Hepatocyte (in vitro differentiated cells): ENCODE measurements at regions not wholly inside any gene's neighbourhood (a gene's known extent, or its start where the extent isn't known, plus 50 kb on each side); places are given as distances from the start of the nearest gene placed in this dataset.

Source experiments
- DNase-seq: peaks from one replicate; pipeline ENCODE4 v3.0.0-alpha.2; 2016; ENCODE audit warnings: low spot score
- H2AFZ ChIP-seq: fragments of 200-600 bp; sonication (generic); 2 replicates; pipeline ENCODE4 v1.6.0; 2016; ENCODE audit warnings: antibody characterized with exemption, mild to moderate bottlenecking
- H3K27ac ChIP-seq: fragments of 200-600 bp; sonication (generic); 2 replicates; pipeline ENCODE4 v1.5.1; 2016; ENCODE audit warnings: mild to moderate bottlenecking
- H3K27me3 ChIP-seq: fragments of 200-600 bp; sonication (generic); 2 replicates; pipeline ENCODE4 v1.6.1; 2016
- H3K36me3 ChIP-seq: fragments of 200-600 bp; sonication (generic); replicated peaks from 2 replicates; pipeline ENCODE4 v1.5.1; 2016; ENCODE audit warnings: low read depth; ENCODE audit not compliant: insufficient read depth
- H3K4me1 ChIP-seq: fragments of 200-600 bp; sonication (generic); 2 replicates; pipeline ENCODE4 v1.5.1; 2016; ENCODE audit warnings: mild to moderate bottlenecking, moderate library complexity; ENCODE audit not compliant: insufficient read depth
- H3K4me2 ChIP-seq: fragments of 200-600 bp; sonication (generic); 2 replicates; pipeline ENCODE4 v1.6.0; 2016
- H3K4me3 ChIP-seq: fragments of 200-600 bp; sonication (generic); 2 replicates; pipeline ENCODE4 v1.5.1; 2016; ENCODE audit warnings: mild to moderate bottlenecking
- H3K79me2 ChIP-seq: fragments of 200-600 bp; sonication (generic); 2 replicates; pipeline ENCODE4 v1.6.0; 2017; ENCODE audit warnings: mild to moderate bottlenecking
- H3K9me2 ChIP-seq: fragments of 200-600 bp; sonication (generic); replicated peaks from 2 replicates; pipeline ENCODE4 v1.6.0; 2017; ENCODE audit warnings: mild to moderate bottlenecking; ENCODE audit not compliant: insufficient read depth
- H3K9me3 ChIP-seq: fragments of 200-600 bp; sonication (generic); 2 replicates; pipeline ENCODE4 v1.5.1; 2016; ENCODE audit warnings: low read depth, mild to moderate bottlenecking
- H4K20me1 ChIP-seq: fragments of 200-600 bp; sonication (generic); 2 replicates; pipeline ENCODE4 v1.6.0; 2016; ENCODE audit warnings: mild to moderate bottlenecking; ENCODE audit not compliant: insufficient read depth, poor library complexity, severe bottlenecking
- CTCF ChIP-seq: fragments of 200-600 bp; sonication (generic); IDR thresholded peaks from 2 replicates; pipeline ENCODE4 v1.5.1; 2016; ENCODE audit warnings: antibody characterized with exemption, mild to moderate bottlenecking; ENCODE audit not compliant: poor library complexity
- EZH2 ChIP-seq: fragments of 200-600 bp; sonication (generic); IDR thresholded peaks from 2 replicates; pipeline ENCODE4 v1.6.1; 2016; ENCODE audit warnings: antibody characterized with exemption, mild to moderate bottlenecking, borderline replicate concordance
- EZH2phosphoT487 ChIP-seq: fragments of 200-600 bp; sonication (generic); IDR thresholded peaks from one replicate; pipeline ENCODE4 v1.6.1; 2018; ENCODE audit warnings: antibody characterized with exemption, mild to moderate bottlenecking, low read depth, moderate library complexity; ENCODE audit not compliant: unreplicated experiment, severe bottlenecking
- WGBS: methylation state at CpG from one replicate; pipeline ENCODE4 v1.1.6; 2016; ENCODE audit warnings: low lambda C conversion rate; ENCODE audit errors: missing lambda C conversion rate; 5-methylcytosine and 5-hydroxymethylcytosine counted together

- H3K4me3 ChIP-seq = no peak overlapping the region
- no peaks in the 10 kb centered on the region for H3K27me3 ChIP-seq
- H3K4me2 ChIP-seq = no peak overlapping the region
- H3K36me3 ChIP-seq = no peaks in the 10 kb centered on the region
- 86% methylated on average over 2 of the region's 2 CpGs for WGBS
- H3K4me1 ChIP-seq = no peaks in the 10 kb centered on the region
- DNase-seq = no peak
- no peak overlapping the region for H2AFZ ChIP-seq
- H3K79me2 ChIP-seq = no peaks in the 10 kb centered on the region
- no peak for TF ChIP-seq EZH2
- TF ChIP-seq CTCF = no peak
- no peak for TF ChIP-seq EZH2phosphoT487
- no peaks in the 10 kb centered on the region for H3K9me2 ChIP-seq
- H3K9me3 ChIP-seq = no peaks in the 10 kb centered on the region
- no peak overlapping the region for H3K27ac ChIP-seq
- H4K20me1 ChIP-seq = no peaks in the 10 kb centered on the region
Measured at GRCh38 chr1:188991221-188991930, 1486.3 kb downstream of the BRINP3 start.

- WGBS = 61% methylated on average over 3 of the region's 3 CpGs
- TF ChIP-seq EZH2 (no peak), EZH2phosphoT487 (no peak), CTCF (no peak)
Measured at GRCh38 chr1:189007824-189008223, 1469.8 kb downstream of the BRINP3 start.

GRCh38 chr1:189021577-189021976 is 1456.1 kb downstream of the BRINP3 start:
- H3K27me3 ChIP-seq = no peaks in the 10 kb centered on the region
- H3K79me2 ChIP-seq = no peaks in the 10 kb centered on the region
- H3K4me1 ChIP-seq = no peaks in the 10 kb centered on the region
- no peak overlapping the region for H3K4me2 ChIP-seq
- no peak overlapping the region for H2AFZ ChIP-seq
- no peaks in the 10 kb centered on the region for H4K20me1 ChIP-seq
- TF ChIP-seq EZH2 (no peak), CTCF (no peak), EZH2phosphoT487 (no peak)
- DNase-seq = no peak
- no peaks in the 10 kb centered on the region for H3K9me3 ChIP-seq
- H3K36me3 ChIP-seq = no peaks in the 10 kb centered on the region
- 88% methylated on average over 5 of the region's 5 CpGs for WGBS
- H3K9me2 ChIP-seq = no peaks in the 10 kb centered on the region
- no peak overlapping the region for H3K27ac ChIP-seq
- H3K4me3 ChIP-seq = no peak overlapping the region

More at GRCh38 chr1:189007824-189008223, 1469.8 kb downstream of the BRINP3 start:
- Histone ChIP-seq H3K4me2 (no peak overlapping the region), H4K20me1 (no peaks in the 10 kb centered on the region), H3K4me3 (no peak overlapping the region), H3K27ac (no peak overlapping the region), H2AFZ (no peak overlapping the region), H3K9me2 (no peaks in the 10 kb centered on the region), H3K27me3 (no peaks in the 10 kb centered on the region), H3K36me3 (no peaks in the 10 kb centered on the region), H3K79me2 (no peaks in the 10 kb centered on the region), H3K9me3 (no peaks in the 10 kb centered on the region), H3K4me1 (no peaks in the 10 kb centered on the region)
- no peak for DNase-seq

GRCh38 chr1:189022015-189022414 is 1455.6 kb downstream of the BRINP3 start:
- H3K27me3 ChIP-seq = no peaks in the 10 kb centered on the region

More at GRCh38 chr1:189022015-189022414, 1455.6 kb downstream of the BRINP3 start:
- Histone ChIP-seq H4K20me1 (no peaks in the 10 kb centered on the region), H3K9me2 (no peaks in the 10 kb centered on the region), H3K79me2 (no peaks in the 10 kb centered on the region), H3K4me3 (no peak overlapping the region), H2AFZ (no peak overlapping the region), H3K9me3 (no peaks in the 10 kb centered on the region), H3K4me1 (no peaks in the 10 kb centered on the region), H3K4me2 (no peak overlapping the region), H3K36me3 (no peaks in the 10 kb centered on the region), H3K27ac (no peak overlapping the region)
- TF ChIP-seq EZH2phosphoT487 (no peak), CTCF (no peak), EZH2 (no peak)
- 84% methylated on average over 4 of the region's 4 CpGs for whole genome bisulfite sequencing
- no peak for DNase-seq
